Trophoblast cell (in vitro differentiated cells and primary cell): ENCODE measurements at regions not wholly inside any gene's neighbourhood (a gene's known extent, or its start where the extent isn't known, plus 50 kb on each side); places are given as distances from the start of the nearest gene placed in this dataset.

Source experiments
- DNase-seq, 2 donors: peaks; one replicate each; pipeline ENCODE4 v3.0.0-alpha.2; 2016
- H2AFZ ChIP-seq: 2 replicates; pipeline ENCODE4 v1.6.1; 2013; ENCODE audit warnings: low read length, moderate library complexity, mild to moderate bottlenecking; ENCODE audit not compliant: insufficient read depth, poor library complexity
- H2AK5ac ChIP-seq: 2 replicates; pipeline ENCODE4 v1.6.1; 2013; ENCODE audit warnings: mild to moderate bottlenecking, low read length
- H2BK120ac ChIP-seq: 2 replicates; pipeline ENCODE4 v1.6.1; 2013; ENCODE audit warnings: low read length, mild to moderate bottlenecking, moderate library complexity; ENCODE audit not compliant: insufficient read depth, poor library complexity
- H2BK12ac ChIP-seq: 2 replicates; pipeline ENCODE4 v1.6.1; 2013; ENCODE audit warnings: mild to moderate bottlenecking, low read length, moderate library complexity
- H2BK5ac ChIP-seq: 2 replicates; pipeline ENCODE4 v1.6.1; 2013; ENCODE audit warnings: low read length, low read depth, moderate library complexity, mild to moderate bottlenecking; ENCODE audit not compliant: poor library complexity
- H3K14ac ChIP-seq: 2 replicates; pipeline ENCODE4 v1.6.1; 2013; ENCODE audit warnings: mild to moderate bottlenecking, low read length
- H3K18ac ChIP-seq: 2 replicates; pipeline ENCODE4 v1.6.1; 2013; ENCODE audit warnings: mild to moderate bottlenecking, low read length
- H3K23ac ChIP-seq: 2 replicates; pipeline ENCODE4 v1.6.1; 2013; ENCODE audit warnings: low read length
- H3K27ac ChIP-seq: 2 replicates; pipeline ENCODE4 v1.5.1; 2013; ENCODE audit warnings: low read depth, mild to moderate bottlenecking, inconsistent platforms, low read length, moderate library complexity
- H3K27me3 ChIP-seq: 2 replicates; pipeline ENCODE4 v1.6.1; 2013; ENCODE audit warnings: inconsistent platforms, mild to moderate bottlenecking, low read length, moderate library complexity; ENCODE audit not compliant: insufficient read depth
- H3K36me3 ChIP-seq, 2 experiments: 1 replicate in 1 of 2; 2 replicates in 1 of 2; pipeline ENCODE4 v1.6.1; 2013; ENCODE audit warnings: low read length in 2 of 2, mild to moderate bottlenecking in 2 of 2, moderate library complexity in 1 of 2; ENCODE audit not compliant: insufficient read depth in 2 of 2, control insufficient read depth in 1 of 2
- H3K4ac ChIP-seq: 2 replicates; pipeline ENCODE4 v1.6.1; 2013; ENCODE audit warnings: low read depth, mild to moderate bottlenecking, low read length, moderate library complexity
- H3K4me1 ChIP-seq, 2 experiments: 1 replicate in 1 of 2; 2 replicates in 1 of 2; pipeline ENCODE4 v1.6.1; 2013; ENCODE audit warnings: low read length in 2 of 2, mild to moderate bottlenecking in 2 of 2, moderate library complexity in 1 of 2; ENCODE audit not compliant: insufficient read depth in 2 of 2, control insufficient read depth in 1 of 2
- H3K4me2 ChIP-seq: 2 replicates; pipeline ENCODE4 v1.6.1; 2013; ENCODE audit warnings: inconsistent platforms, mild to moderate bottlenecking, low read length, moderate library complexity
- H3K4me3 ChIP-seq: 2 replicates; pipeline ENCODE4 v1.5.1; 2013; ENCODE audit warnings: mild to moderate bottlenecking, low read depth, low read length, inconsistent platforms
- H3K79me1 ChIP-seq: one replicate; pipeline ENCODE4 v1.6.1; 2013; ENCODE audit warnings: low read length
- H3K79me2 ChIP-seq: 2 replicates; pipeline ENCODE4 v1.6.1; 2013; ENCODE audit warnings: low read length, mild to moderate bottlenecking; ENCODE audit not compliant: control insufficient read depth, insufficient read depth, poor library complexity
- H3K9ac ChIP-seq: 2 replicates; pipeline ENCODE4 v1.6.1; 2013; ENCODE audit warnings: mild to moderate bottlenecking, low read length
- H3K9me3 ChIP-seq: 2 replicates; pipeline ENCODE4 v1.6.1; 2013; ENCODE audit warnings: low read depth, mild to moderate bottlenecking, control low read depth, inconsistent platforms, low read length; ENCODE audit not compliant: insufficient read depth
- H4K12ac ChIP-seq: 2 replicates; pipeline ENCODE4 v1.6.1; 2013; ENCODE audit warnings: low read depth, mild to moderate bottlenecking, low read length, moderate library complexity
- H4K8ac ChIP-seq: 2 replicates; pipeline ENCODE4 v1.6.1; 2013; ENCODE audit warnings: low read depth, mild to moderate bottlenecking, low read length, moderate library complexity
- H4K91ac ChIP-seq: one replicate; pipeline ENCODE4 v1.6.1; 2013; ENCODE audit warnings: low read depth, mild to moderate bottlenecking, low read length, moderate library complexity
- WGBS: extraction: QIAGEN DNeasy Blood & Tissue Kit; methylation state at CpG from one replicate; pipeline ENCODE4 v1.1.7; 2013; ENCODE audit warnings: missing lambda C conversion rate; ENCODE audit not compliant: insufficient read length, insufficient coverage; ENCODE audit errors: extremely low coverage; 5-methylcytosine and 5-hydroxymethylcytosine counted together

- H3K27me3 ChIP-seq: no peaks in the 10 kb centered on the region
- no peak overlapping the region for H3K4me3 ChIP-seq
- no peak overlapping the region for H2BK5ac ChIP-seq
- no peak overlapping the region for H3K23ac ChIP-seq
- no peak overlapping the region for H4K8ac ChIP-seq
- no peak overlapping the region for H2AK5ac ChIP-seq
- no peak overlapping the region for H3K4ac ChIP-seq
- H3K9me3 ChIP-seq: no peaks in the 10 kb centered on the region
- H3K14ac ChIP-seq: no peak overlapping the region
- H2AFZ ChIP-seq: no peak overlapping the region
- H3K79me1 ChIP-seq: peaks cover 3% of the 10 kb centered on the region
- peaks cover 3% of the 10 kb centered on the region for H3K79me2 ChIP-seq
- no peak overlapping the region for H2BK12ac ChIP-seq
- no peak overlapping the region for H3K9ac ChIP-seq
- H2BK120ac ChIP-seq: no peak overlapping the region
- H4K91ac ChIP-seq: no peak overlapping the region
- no peak overlapping the region for H4K12ac ChIP-seq
- H3K4me1 ChIP-seq: no peaks in the 10 kb centered on the region
- no peaks in the 10 kb centered on the region for H3K36me3 ChIP-seq
- no peak overlapping the region for H3K18ac ChIP-seq
- no peak overlapping the region for H3K4me2 ChIP-seq
- H3K27ac ChIP-seq: no peak overlapping the region
- DNase-seq: no peak
Measured at GRCh38 chrX:51798701-51799100, 55.5 kb downstream of the GSPT2 start.

GRCh38 chrX:51802917-51803688 lies 59.9 kb downstream of the GSPT2 start:
- peak overlapping the region; percentile 89 for H4K91ac ChIP-seq
- peak overlapping the region; percentile 95 for H4K8ac ChIP-seq
- H3K4me1 ChIP-seq: no peaks in the 10 kb centered on the region
- peak overlapping the region; percentile 92 for H3K14ac ChIP-seq
- peak overlapping the region; percentile 59 for H2BK5ac ChIP-seq
- H3K23ac ChIP-seq: no peak overlapping the region
- H3K4me3 ChIP-seq: peak overlapping the region; percentile 86
- DNase-seq: peak; percentile 7 to 43
- peak overlapping the region; percentile 69 for H2BK120ac ChIP-seq
- H3K27me3 ChIP-seq: no peaks in the 10 kb centered on the region
- H2AK5ac ChIP-seq: no peak overlapping the region
- H3K27ac ChIP-seq: peak overlapping the region; percentile 41
- H3K79me1 ChIP-seq: peaks cover 3% of the 10 kb centered on the region
- H3K4ac ChIP-seq: peak overlapping the region; percentile 62
- peak overlapping the region; percentile 84 for H3K18ac ChIP-seq
- peak overlapping the region; percentile 87 for H2AFZ ChIP-seq
- H3K79me2 ChIP-seq: peaks cover 3% of the 10 kb centered on the region
- no peaks in the 10 kb centered on the region for H3K9me3 ChIP-seq
- WGBS: no CpG with 5 or more reads among the region's 26 CpGs
- peak overlapping the region; percentile 91 for H4K12ac ChIP-seq
- peaks cover 0 to 2% of the 10 kb centered on the region in 2 experiments for H3K36me3 ChIP-seq
- peak overlapping the region; percentile 58 for H2BK12ac ChIP-seq
- H3K4me2 ChIP-seq: peak overlapping the region; percentile 85
- H3K9ac ChIP-seq: peak overlapping the region; percentile 80

- Histone ChIP-seq H3K23ac (no peak overlapping the region), H3K14ac (no peak overlapping the region), H3K4me1 (no peaks in the 10 kb centered on the region), H3K9ac (no peak overlapping the region), H3K4ac (no peak overlapping the region), H4K8ac (no peak overlapping the region), H3K79me2 (peaks cover 3% of the 10 kb centered on the region), H3K18ac (no peak overlapping the region), H2BK5ac (no peak overlapping the region), H2BK120ac (no peak overlapping the region), H3K4me3 (no peak overlapping the region), H3K79me1 (peaks cover 3% of the 10 kb centered on the region), H4K12ac (no peak overlapping the region), H2BK12ac (no peak overlapping the region), H3K4me2 (peak overlapping the region; percentile 41), H4K91ac (no peak overlapping the region), H3K27me3 (no peaks in the 10 kb centered on the region), H3K36me3 (peaks cover 0 to 2% of the 10 kb centered on the region in 2 experiments), H2AK5ac (no peak overlapping the region), H3K9me3 (no peaks in the 10 kb centered on the region), H2AFZ (no peak overlapping the region), H3K27ac (no peak overlapping the region)
- no CpG with 5 or more reads among the region's 3 CpGs for WGBS
- DNase-seq: no peak
Measured at GRCh38 chrX:51803833-51804232, 60.6 kb downstream of the GSPT2 start.

- peaks cover 3% of the 10 kb centered on the region for H3K79me1 ChIP-seq
- H3K18ac ChIP-seq: no peak overlapping the region
- no peak overlapping the region for H4K91ac ChIP-seq
- no peak overlapping the region for H4K12ac ChIP-seq
- no peak overlapping the region for H2BK5ac ChIP-seq
- H3K79me2 ChIP-seq: peaks cover 3% of the 10 kb centered on the region
- peaks cover 0 to 2% of the 10 kb centered on the region in 2 experiments for H3K36me3 ChIP-seq
- no peak overlapping the region for H3K9ac ChIP-seq
- H3K4ac ChIP-seq: no peak overlapping the region
- H2BK120ac ChIP-seq: no peak overlapping the region
- H3K14ac ChIP-seq: no peak overlapping the region
- H3K4me2 ChIP-seq: no peak overlapping the region
- DNase-seq: no peak
- H4K8ac ChIP-seq: no peak overlapping the region
- no peaks in the 10 kb centered on the region for H3K9me3 ChIP-seq
- no peaks in the 10 kb centered on the region for H3K27me3 ChIP-seq
- no CpG with 5 or more reads among the region's 5 CpGs for WGBS
- no peaks in the 10 kb centered on the region for H3K4me1 ChIP-seq
- H3K27ac ChIP-seq: no peak overlapping the region
- no peak overlapping the region for H3K23ac ChIP-seq
- H2AK5ac ChIP-seq: no peak overlapping the region
- H2BK12ac ChIP-seq: no peak overlapping the region
- no peak overlapping the region for H3K4me3 ChIP-seq
- H2AFZ ChIP-seq: no peak overlapping the region
Measured at GRCh38 chrX:51804741-51805140, 61.5 kb downstream of the GSPT2 start.
